Adipocyte (in vitro differentiated cells): ENCODE measurements at regions not wholly inside any gene's neighbourhood (a gene's known extent, or its start where the extent isn't known, plus 50 kb on each side); places are given as distances from the start of the nearest gene placed in this dataset.

Experiments
- DNase-seq: peaks from one replicate; pipeline ENCODE4 v3.0.0-alpha.2; 2015; ENCODE audit warnings: low read depth
- H3K27me3 ChIP-seq: replicated peaks from 2 replicates; pipeline ENCODE4 v1.7.0; 2013; ENCODE audit warnings: mild to moderate bottlenecking, low read length, moderate library complexity; ENCODE audit not compliant: control insufficient read depth, insufficient read depth
- H3K36me3 ChIP-seq: 2 replicates; pipeline ENCODE4 v1.7.0; 2013; ENCODE audit warnings: low read length, mild to moderate bottlenecking, moderate library complexity; ENCODE audit not compliant: control insufficient read depth, insufficient read depth, severe bottlenecking
- H3K4me1 ChIP-seq: 2 replicates; pipeline ENCODE4 v1.7.0; 2013; ENCODE audit warnings: mild to moderate bottlenecking, low read length, moderate library complexity; ENCODE audit not compliant: control insufficient read depth, insufficient read depth
- H3K4me3 ChIP-seq: 2 replicates; pipeline ENCODE4 v1.7.0; 2013; ENCODE audit warnings: mild to moderate bottlenecking, low read length, moderate library complexity
- H3K9ac ChIP-seq: 2 replicates; pipeline ENCODE4 v1.7.0; 2013; ENCODE audit warnings: mild to moderate bottlenecking, low read length, moderate library complexity
- H3K9me3 ChIP-seq: 2 replicates; pipeline ENCODE4 v1.7.0; 2013; ENCODE audit warnings: mild to moderate bottlenecking, low read length, moderate library complexity; ENCODE audit not compliant: control insufficient read depth

GRCh38 chr4:134343081-134343480 lies 141.5 kb upstream of the PABPC4L start:
- Histone ChIP-seq H3K9me3 (no peaks in the 10 kb centered on the region), H3K36me3 (no peaks in the 10 kb centered on the region), H3K9ac (no peak overlapping the region), H3K4me3 (no peak overlapping the region), H3K4me1 (no peaks in the 10 kb centered on the region), H3K27me3 (no peaks in the 10 kb centered on the region)
- DNase-seq, result no peak

- H3K4me1 ChIP-seq, result no peaks in the 10 kb centered on the region
- DNase-seq, result peak; percentile 46
- H3K9ac ChIP-seq, result no peak overlapping the region
These were observed 136.0 kb upstream of the PABPC4L start for GRCh38 chr4:134337574-134337973.

GRCh38 chr4:134328741-134329140 lies 127.2 kb upstream of the PABPC4L start:
- no peak for DNase-seq
- no peak overlapping the region for H3K4me3 ChIP-seq
- H3K4me1 ChIP-seq, result no peaks in the 10 kb centered on the region
- H3K36me3 ChIP-seq, result no peaks in the 10 kb centered on the region
- no peak overlapping the region for H3K9ac ChIP-seq
- H3K9me3 ChIP-seq, result no peaks in the 10 kb centered on the region
- H3K27me3 ChIP-seq, result no peaks in the 10 kb centered on the region

More at GRCh38 chr4:134337574-134337973, 136.0 kb upstream of the PABPC4L start:
- H3K36me3 ChIP-seq, result no peaks in the 10 kb centered on the region
- H3K27me3 ChIP-seq, result no peaks in the 10 kb centered on the region
- H3K4me3 ChIP-seq, result no peak overlapping the region
- no peaks in the 10 kb centered on the region for H3K9me3 ChIP-seq

GRCh38 chr4:134327274-134328122 lies 125.9 kb upstream of the PABPC4L start:
- no peak overlapping the region for H3K4me3 ChIP-seq
- no peaks in the 10 kb centered on the region for H3K9me3 ChIP-seq
- no peaks in the 10 kb centered on the region for H3K27me3 ChIP-seq
- H3K9ac ChIP-seq, result no peak overlapping the region
- H3K4me1 ChIP-seq, result no peaks in the 10 kb centered on the region
- no peak for DNase-seq
- H3K36me3 ChIP-seq, result no peaks in the 10 kb centered on the region

- Histone ChIP-seq H3K27me3 (no peaks in the 10 kb centered on the region), H3K36me3 (no peaks in the 10 kb centered on the region), H3K4me1 (no peaks in the 10 kb centered on the region), H3K9ac (no peak overlapping the region), H3K4me3 (no peak overlapping the region), H3K9me3 (no peaks in the 10 kb centered on the region)
- DNase-seq, result no peak
These were observed 125.3 kb upstream of the PABPC4L start for GRCh38 chr4:134326866-134327265.

GRCh38 chr4:134324179-134324578 lies 122.6 kb upstream of the PABPC4L start:
- no peaks in the 10 kb centered on the region for H3K27me3 ChIP-seq
- H3K4me3 ChIP-seq, result no peak overlapping the region
- no peaks in the 10 kb centered on the region for H3K4me1 ChIP-seq
- H3K9ac ChIP-seq, result no peak overlapping the region
- no peaks in the 10 kb centered on the region for H3K36me3 ChIP-seq
- no peak for DNase-seq
- H3K9me3 ChIP-seq, result no peaks in the 10 kb centered on the region

GRCh38 chr4:134320048-134320447 lies 118.5 kb upstream of the PABPC4L start:
- Histone ChIP-seq H3K4me3 (no peak overlapping the region), H3K4me1 (no peaks in the 10 kb centered on the region), H3K9ac (no peak overlapping the region), H3K36me3 (no peaks in the 10 kb centered on the region), H3K27me3 (no peaks in the 10 kb centered on the region), H3K9me3 (no peaks in the 10 kb centered on the region)
- DNase-seq, result no peak

- H3K9me3 ChIP-seq, result no peaks in the 10 kb centered on the region
- no peaks in the 10 kb centered on the region for H3K36me3 ChIP-seq
- DNase-seq, result peak; percentile 4
- H3K4me3 ChIP-seq, result no peak overlapping the region
- no peaks in the 10 kb centered on the region for H3K4me1 ChIP-seq
- no peaks in the 10 kb centered on the region for H3K27me3 ChIP-seq
- no peak overlapping the region for H3K9ac ChIP-seq
These were observed 112.0 kb upstream of the PABPC4L start for GRCh38 chr4:134313591-134313990.

GRCh38 chr4:134309715-134310114 lies 108.1 kb upstream of the PABPC4L start:
- H3K9me3 ChIP-seq, result no peaks in the 10 kb centered on the region
- H3K4me1 ChIP-seq, result no peaks in the 10 kb centered on the region
- H3K4me3 ChIP-seq, result no peak overlapping the region
- no peaks in the 10 kb centered on the region for H3K27me3 ChIP-seq
- H3K36me3 ChIP-seq, result no peaks in the 10 kb centered on the region
- no peak for DNase-seq
- no peak overlapping the region for H3K9ac ChIP-seq

- no peaks in the 10 kb centered on the region for H3K4me1 ChIP-seq
- no peak overlapping the region for H3K4me3 ChIP-seq
- H3K9me3 ChIP-seq, result no peaks in the 10 kb centered on the region
- no peak overlapping the region for H3K9ac ChIP-seq
- peak; percentile 48 for DNase-seq
- no peaks in the 10 kb centered on the region for H3K27me3 ChIP-seq
- no peaks in the 10 kb centered on the region for H3K36me3 ChIP-seq
These were observed 107.3 kb upstream of the PABPC4L start for GRCh38 chr4:134308910-134309309.

- DNase-seq, result no peak
- H3K9me3 ChIP-seq, result peaks cover 5% of the 10 kb centered on the region
- no peak overlapping the region for H3K4me3 ChIP-seq
- H3K27me3 ChIP-seq, result no peaks in the 10 kb centered on the region
- no peaks in the 10 kb centered on the region for H3K4me1 ChIP-seq
- no peak overlapping the region for H3K9ac ChIP-seq
- H3K36me3 ChIP-seq, result no peaks in the 10 kb centered on the region
These were observed 96.7 kb upstream of the PABPC4L start for GRCh38 chr4:134298313-134298712.

GRCh38 chr4:134297765-134298164 lies 96.2 kb upstream of the PABPC4L start:
- Histone ChIP-seq H3K4me1 (no peaks in the 10 kb centered on the region), H3K27me3 (no peaks in the 10 kb centered on the region), H3K9ac (no peak overlapping the region), H3K36me3 (no peaks in the 10 kb centered on the region), H3K4me3 (no peak overlapping the region), H3K9me3 (peaks cover 5% of the 10 kb centered on the region)
- no peak for DNase-seq
